Osteoblast (primary cell): ENCODE measurements at regions not wholly inside any gene's neighbourhood (a gene's known extent, or its start where the extent isn't known, plus 50 kb on each side); places are given as distances from the start of the nearest gene placed in this dataset.

Experiments used
- DNase-seq: peaks from one replicate; pipeline ENCODE4 v3.0.0; 2011; ENCODE audit warnings: low spot score, mixed read lengths; ENCODE audit not compliant: insufficient read length; ENCODE audit errors: missing footprints
- H2AFZ ChIP-seq: 2 replicates; pipeline ENCODE4 v1.6.0; 2011; ENCODE audit warnings: mild to moderate bottlenecking, low read length
- H3K27ac ChIP-seq: 2 replicates; pipeline ENCODE4 v1.5.1; 2011; ENCODE audit warnings: mild to moderate bottlenecking, low read depth, low read length, moderate library complexity
- H3K27me3 ChIP-seq: 2 replicates; pipeline ENCODE4 v1.6.0; 2012; ENCODE audit warnings: mild to moderate bottlenecking, control low read depth, inconsistent platforms, low read length, moderate library complexity; ENCODE audit not compliant: insufficient read depth
- H3K36me3 ChIP-seq: 2 replicates; pipeline ENCODE4 v1.5.1; 2011; ENCODE audit warnings: mild to moderate bottlenecking, low read length, control low read depth, moderate library complexity; ENCODE audit not compliant: insufficient read depth
- H3K4me1 ChIP-seq: 2 replicates; pipeline ENCODE4 v1.5.1; 2011; ENCODE audit warnings: mild to moderate bottlenecking, low read length, control low read depth, moderate library complexity; ENCODE audit not compliant: insufficient read depth
- H3K4me2 ChIP-seq: 2 replicates; pipeline ENCODE4 v1.6.0; 2011; ENCODE audit warnings: mild to moderate bottlenecking, low read length; ENCODE audit not compliant: insufficient read depth
- H3K4me3 ChIP-seq: fragments of 200-600 bp; sonication (generic); 3 replicates; pipeline ENCODE4 v1.5.1; 2012; ENCODE audit warnings: mild to moderate bottlenecking, low read length, inconsistent platforms; ENCODE audit not compliant: insufficient read depth
- H3K79me2 ChIP-seq: 2 replicates; pipeline ENCODE4 v1.6.0; 2012; ENCODE audit warnings: mild to moderate bottlenecking, low read length, control low read depth, inconsistent platforms; ENCODE audit not compliant: insufficient read depth
- H3K9me3 ChIP-seq: 2 replicates; pipeline ENCODE4 v1.5.1; 2011; ENCODE audit warnings: low read depth, low read length, control low read depth
- H4K20me1 ChIP-seq: 2 replicates; pipeline ENCODE4 v1.6.0; 2012; ENCODE audit warnings: mild to moderate bottlenecking, low read length, control low read depth; ENCODE audit not compliant: insufficient read depth
- CTCF ChIP-seq: IDR thresholded peaks from 2 replicates; pipeline ENCODE4 v1.5.1; 2011; ENCODE audit warnings: mild to moderate bottlenecking, low read depth, low read length, moderate library complexity; ENCODE audit errors: extremely low read depth

GRCh38 chr13:39856714-39857113, 201.3 kb downstream of the COG6 start:
- Histone ChIP-seq H3K4me1 (no peaks in the 10 kb centered on the region), H3K36me3 (no peaks in the 10 kb centered on the region), H3K9me3 (no peaks in the 10 kb centered on the region), H2AFZ (no peak overlapping the region), H3K27ac (no peak overlapping the region), H3K79me2 (no peaks in the 10 kb centered on the region), H3K4me3 (no peak overlapping the region), H3K27me3 (no peaks in the 10 kb centered on the region), H3K4me2 (no peak overlapping the region), H4K20me1 (no peaks in the 10 kb centered on the region)
- no peak for DNase-seq
- no peak for TF ChIP-seq CTCF

GRCh38 chr13:39858794-39859193, 203.3 kb downstream of the COG6 start:
- Histone ChIP-seq H3K4me2 (no peak overlapping the region), H3K4me3 (no peak overlapping the region), H2AFZ (no peak overlapping the region), H3K27me3 (no peaks in the 10 kb centered on the region), H3K4me1 (peaks cover 4% of the 10 kb centered on the region), H4K20me1 (no peaks in the 10 kb centered on the region), H3K79me2 (no peaks in the 10 kb centered on the region), H3K9me3 (no peaks in the 10 kb centered on the region), H3K27ac (no peak overlapping the region), H3K36me3 (no peaks in the 10 kb centered on the region)
- TF ChIP-seq CTCF = no peak
- no peak for DNase-seq

GRCh38 chr13:39859898-39860297, 204.4 kb downstream of the COG6 start:
- no peak for DNase-seq
- Histone ChIP-seq H3K36me3 (no peaks in the 10 kb centered on the region), H3K4me1 (peaks cover 4% of the 10 kb centered on the region), H3K4me3 (no peak overlapping the region), H3K27ac (no peak overlapping the region), H2AFZ (no peak overlapping the region), H3K79me2 (no peaks in the 10 kb centered on the region), H3K4me2 (no peak overlapping the region), H3K9me3 (no peaks in the 10 kb centered on the region), H4K20me1 (no peaks in the 10 kb centered on the region), H3K27me3 (no peaks in the 10 kb centered on the region)
- no peak for TF ChIP-seq CTCF

GRCh38 chr13:39862900-39863299, 207.4 kb downstream of the COG6 start:
- no peak for DNase-seq
- H3K4me3 ChIP-seq = no peak overlapping the region
- no peaks in the 10 kb centered on the region for H3K27me3 ChIP-seq
- H3K4me2 ChIP-seq = no peak overlapping the region
- no peaks in the 10 kb centered on the region for H3K79me2 ChIP-seq
- TF ChIP-seq CTCF = no peak
- no peak overlapping the region for H2AFZ ChIP-seq
- H3K4me1 ChIP-seq = peaks cover 4% of the 10 kb centered on the region
- no peaks in the 10 kb centered on the region for H3K36me3 ChIP-seq
- H3K9me3 ChIP-seq = no peaks in the 10 kb centered on the region
- H3K27ac ChIP-seq = no peak overlapping the region
- H4K20me1 ChIP-seq = no peaks in the 10 kb centered on the region
